Ovary (tissue), 7 donors: ENCODE measurements at regions not wholly inside any gene's neighbourhood (a gene's known extent, or its start where the extent isn't known, plus 50 kb on each side); places are given as distances from the start of the nearest gene placed in this dataset.

Experiments
- DNase-seq, 5 donors: peaks; one replicate each; pipeline ENCODE4 v3.0.0-alpha.2; 2019 to 2020
- H3K27ac ChIP-seq, 2 donors: fragments of 200-600 bp; one replicate each; pipeline versions ENCODE4 v1.5.1 to v1.8.0; 2019 to 2022
- H3K27me3 ChIP-seq: fragments of 200-600 bp; one replicate; pipeline ENCODE4 v1.8.0; 2022
- H3K36me3 ChIP-seq: fragments of 200-600 bp; sonication (generic); one replicate; pipeline ENCODE4 v1.5.1; 2019
- H3K4me1 ChIP-seq: one replicate; pipeline ENCODE4 v1.8.1; 2013; ENCODE audit warnings: mild to moderate bottlenecking, moderate library complexity; ENCODE audit not compliant: insufficient read depth
- H3K4me3 ChIP-seq: fragments of 200-600 bp; sonication (generic); one replicate; pipeline ENCODE4 v1.5.1; 2017
- H3K9me3 ChIP-seq, 2 donors: fragments of 200-600 bp in 1 of 2; sonication (generic) in 1 of 2; one replicate each; pipeline versions ENCODE4 v1.5.1 to v1.8.1; 2013 to 2019; ENCODE audit warnings: mild to moderate bottlenecking in 1 of 2, moderate library complexity in 1 of 2
- CTCF ChIP-seq, 3 donors: fragments of 450-650 bp in 2 of 3; fragments of 200-600 bp in 1 of 3; IDR thresholded peaks; one replicate each; pipeline versions ENCODE4 v1.5.1 to v1.8.0; 2016 to 2022; ENCODE audit warnings: antibody characterized with exemption in 3 of 3, mild to moderate bottlenecking in 1 of 3
- EP300 ChIP-seq: sonication (generic); formaldehyde crosslinking; IDR thresholded peaks from one replicate; pipeline ENCODE4 v1.6.1; 2017; ENCODE audit warnings: antibody characterized with exemption
- POLR2A ChIP-seq: fragments of 450-650 bp; IDR thresholded peaks from one replicate; pipeline ENCODE4 v1.6.1; 2017; ENCODE audit warnings: antibody characterized with exemption, mild to moderate bottlenecking, moderate library complexity
- WGBS, 3 donors: extraction: QIAGEN DNeasy Blood & Tissue Kit in 1 of 3; methylation state at CpG; one replicate each; pipeline versions ENCODE4 v1.1.5 to v1.1.7; 2013 to 2017; 5-methylcytosine and 5-hydroxymethylcytosine counted together
- intact Hi-C, 4 donors: fragments of 100-400 bp; cut with DNase I; formaldehyde crosslinking; loops; one replicate each; pipeline versions ENCODE4 v1.11.0 to v1.15.1; 2022 to 2023
- donor health status: DM: no; HTN: no; CAD: no; lungs with moderate emphysema.
- donor health status: DM: no; HTN: no; CAD: no.
- donor health status: Bipolar disorder and iron deficiency.
- donor health status: DM: no; HTN: no; CAD: no.
- donor health status: DM: yes; HTN: yes; CAD: no.

GRCh38 chr15:101541501-101542292 lies 52.2 kb upstream of the PCSK6 start:
- 96 to 98% (median 97%) methylated on average over 12 to 14 of the region's 14 CpGs for WGBS, 3 donors

GRCh38 chr15:101540480-101541239 lies 51.2 kb upstream of the PCSK6 start:
- intact Hi-C loops: no loop called here
- no peak for TF ChIP-seq CTCF (IDR thresholded peaks at IDR 0.05)
- no peak for TF ChIP-seq EP300
- TF ChIP-seq POLR2A: no peak
- no peaks in the 10 kb centered on the region for H3K27me3 ChIP-seq
- DNase-seq: no peak
- no peaks in the 10 kb centered on the region for H3K4me1 ChIP-seq
- H3K27ac ChIP-seq: no peak overlapping the region
- WGBS, 3 donors: 75 to 81% (median 76%) methylated on average over 10 of the region's 10 CpGs
- no peaks in the 10 kb centered on the region for H3K9me3 ChIP-seq
- H3K36me3 ChIP-seq: no peaks in the 10 kb centered on the region
- H3K4me3 ChIP-seq: no peak overlapping the region

More at GRCh38 chr15:101541501-101542292, 52.2 kb upstream of the PCSK6 start:
- H3K36me3 ChIP-seq: no peaks in the 10 kb centered on the region
- intact Hi-C loops: no loop called here
- no peak overlapping the region for H3K27ac ChIP-seq
- H3K27me3 ChIP-seq: no peaks in the 10 kb centered on the region
- TF ChIP-seq POLR2A (no peak), EP300 (no peak), CTCF (IDR thresholded peaks at IDR 0.05) (no peak)
- H3K4me3 ChIP-seq: no peak overlapping the region
- no peaks in the 10 kb centered on the region for H3K4me1 ChIP-seq
- no peak for DNase-seq
- H3K9me3 ChIP-seq: no peaks in the 10 kb centered on the region

- no peaks in the 10 kb centered on the region for H3K27me3 ChIP-seq
- H3K9me3 ChIP-seq: no peaks in the 10 kb centered on the region
- no peak for DNase-seq
- H3K36me3 ChIP-seq: no peaks in the 10 kb centered on the region
- intact Hi-C loops: no loop called here
- TF ChIP-seq EP300: no peak
- TF ChIP-seq CTCF (IDR thresholded peaks at IDR 0.05): no peak
- no peak for TF ChIP-seq POLR2A
- H3K27ac ChIP-seq: no peak overlapping the region
- H3K4me1 ChIP-seq: no peaks in the 10 kb centered on the region
- 75 to 83% (median 81%) methylated on average over 7 of the region's 7 CpGs for WGBS, 3 donors
- no peak overlapping the region for H3K4me3 ChIP-seq
Measured at GRCh38 chr15:101539930-101540329, 50.4 kb upstream of the PCSK6 start.

- no peak for DNase-seq
- Histone ChIP-seq H3K4me1 (no peaks in the 10 kb centered on the region), H3K27me3 (no peaks in the 10 kb centered on the region), H3K4me3 (no peak overlapping the region), H3K9me3 (no peaks in the 10 kb centered on the region), H3K27ac (no peak overlapping the region), H3K36me3 (no peaks in the 10 kb centered on the region)
- intact Hi-C loops: no loop called here
- 89 to 92% (median 92%) methylated on average over 13 of the region's 13 CpGs for WGBS, 3 donors
- TF ChIP-seq EP300 (no peak), CTCF (IDR thresholded peaks at IDR 0.05) (no peak), POLR2A (no peak)
Measured at GRCh38 chr15:101539492-101539891, 50.0 kb upstream of the PCSK6 start.
